NCI-H446 (cell line): ENCODE measurements at regions not wholly inside any gene's neighbourhood (a gene's known extent, or its start where the extent isn't known, plus 50 kb on each side); places are given as distances from the start of the nearest gene placed in this dataset.

Experiments used
- DNase-seq, 2 experiments: peaks; one replicate each; lab custom pipeline; 2025; lab: John Stamatoyannopoulos, UW

DNA sequence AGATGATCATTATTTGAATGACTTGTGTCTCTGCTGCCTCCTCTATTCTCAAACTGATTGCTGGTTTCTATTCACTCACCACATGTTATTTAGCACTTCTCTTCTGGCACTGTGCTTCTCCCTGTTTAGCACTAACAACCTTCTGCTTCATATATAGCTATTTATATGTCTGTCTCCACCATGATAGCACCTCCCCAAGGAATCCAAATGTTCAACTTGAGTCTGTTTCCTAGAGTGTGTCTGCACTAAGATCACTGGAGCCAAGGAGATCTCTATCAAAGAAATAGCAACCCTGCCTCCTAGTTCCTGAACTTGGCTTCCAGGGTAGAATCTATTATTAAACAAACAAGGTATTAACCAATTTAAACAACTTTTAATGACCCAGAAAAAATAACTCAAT, 104.5 kb downstream of the CYP26A1 start:
- DNase-seq, result no peak

DNA sequence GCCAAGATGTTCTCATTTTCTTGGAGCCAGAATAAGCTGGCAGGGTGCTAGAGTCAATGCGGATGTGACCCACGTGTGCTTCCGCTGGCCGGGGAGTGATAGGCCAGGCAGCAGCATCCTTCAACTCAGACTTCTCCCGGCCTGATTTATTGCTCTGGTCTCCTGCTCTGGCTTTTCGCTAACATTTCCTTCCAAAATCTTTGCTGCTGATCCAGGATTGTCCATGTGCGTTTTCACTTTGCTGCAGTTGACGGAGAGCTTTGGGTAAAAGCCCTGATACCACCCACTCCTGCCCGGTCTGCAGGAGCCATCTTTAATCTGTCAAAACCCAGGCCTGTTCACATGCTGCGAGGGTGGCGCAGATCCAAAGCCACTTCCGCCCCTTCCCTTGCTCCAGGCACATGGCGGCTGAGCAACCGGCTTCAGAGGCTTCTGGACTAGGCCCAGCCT, 106.8 kb downstream of the CYP26A1 start:
- DNase-seq, result no peak

DNA sequence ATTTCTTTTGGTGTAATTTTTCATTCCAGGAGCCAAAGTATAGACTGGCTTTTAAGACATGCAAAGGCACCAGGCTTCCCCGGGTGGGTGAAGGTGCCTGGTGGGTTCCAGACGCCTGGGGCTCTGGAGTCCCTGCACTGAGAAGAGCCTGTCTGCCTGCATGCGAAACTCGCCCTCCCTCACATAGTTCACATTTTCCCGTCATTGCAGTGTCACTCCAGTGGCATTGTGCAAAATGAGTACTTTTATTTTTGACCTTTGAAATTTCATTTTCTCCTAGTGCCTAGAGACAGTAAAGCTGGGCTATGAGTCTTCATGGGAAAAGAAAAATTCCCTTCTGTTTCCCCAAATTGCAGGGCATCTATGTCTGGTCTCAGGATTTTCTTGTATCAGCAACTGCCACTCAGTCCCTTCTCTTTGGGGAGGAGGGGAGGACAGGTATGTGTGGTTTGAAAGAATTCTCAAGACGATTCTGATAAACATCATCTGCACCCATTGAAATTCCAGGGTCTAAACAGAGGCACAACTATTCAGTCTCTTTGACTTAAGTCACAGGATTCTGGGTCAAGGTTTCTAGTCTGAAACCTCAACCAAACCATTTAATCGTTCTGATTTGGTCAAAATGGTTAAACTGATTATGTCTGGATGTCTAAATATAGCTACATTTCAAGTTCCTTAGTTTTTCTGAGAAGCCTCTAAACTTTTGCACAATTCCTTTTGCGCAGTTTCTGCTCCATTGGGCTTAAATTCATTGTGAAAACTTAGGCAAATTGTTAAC, 107.8 kb downstream of the CYP26A1 start:
- DNase-seq, result no peak

DNA sequence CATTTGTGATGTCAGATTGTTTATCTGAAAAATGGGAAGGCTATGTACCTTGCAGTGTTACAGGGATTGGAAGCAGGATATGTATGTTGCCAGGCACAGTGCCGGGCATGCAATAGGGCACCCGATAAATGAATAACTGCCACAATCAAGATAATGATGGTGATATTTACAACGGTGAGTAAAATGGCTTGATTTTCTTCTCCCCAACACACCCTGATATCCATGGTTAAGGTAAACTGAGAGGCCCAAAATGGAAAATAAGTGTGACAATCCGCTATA, 108.3 kb downstream of the CYP26A1 start:
- no peak for DNase-seq

- DNase-seq, result no peak
Observed at GRCh38 chr10:93182790-93183189, 109.1 kb downstream of the CYP26A1 start.

- DNase-seq, result no peak
Observed at GRCh38 chr10:93186653-93187052, 113.0 kb downstream of the CYP26A1 start.

DNA sequence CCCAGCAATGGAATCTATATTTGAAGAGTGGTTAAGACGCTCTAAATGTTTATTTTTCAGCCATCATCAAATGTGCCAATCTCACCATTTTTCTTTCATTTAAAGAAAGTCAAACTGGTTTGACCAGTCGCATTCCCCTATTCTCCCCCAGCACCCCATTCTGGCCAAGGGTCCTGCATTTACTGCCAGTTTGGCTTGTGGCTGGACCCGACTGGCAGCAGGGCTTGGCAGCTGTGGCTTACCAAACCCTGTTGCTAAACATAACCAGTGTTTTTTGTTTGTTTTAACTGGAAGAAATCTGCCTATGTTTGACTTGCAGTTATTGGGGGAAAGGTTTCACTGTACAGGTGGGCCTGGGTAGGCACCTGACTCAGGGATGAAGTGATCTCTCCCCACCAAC, 116.3 kb downstream of the CYP26A1 start:
- DNase-seq, result no peak

DNA sequence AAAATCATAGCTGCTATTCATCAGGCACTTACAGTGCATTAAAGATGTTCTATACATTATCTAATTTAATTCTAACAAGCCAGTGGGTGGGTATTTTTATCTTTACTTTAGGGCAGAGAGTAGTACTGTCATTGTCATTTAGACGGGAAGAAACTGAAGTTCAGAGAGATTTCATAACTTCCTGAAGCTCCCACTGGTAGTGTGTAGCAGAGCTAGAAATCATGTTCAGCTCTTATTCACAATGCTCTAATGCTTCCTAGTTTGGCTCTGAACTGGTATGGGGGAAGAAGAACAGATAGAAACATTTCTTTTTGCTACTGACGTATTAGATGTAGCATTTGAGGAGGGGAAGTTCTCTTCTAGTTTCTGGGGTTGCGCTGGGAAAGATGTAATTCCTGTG, 116.7 kb downstream of the CYP26A1 start:
- no peak for DNase-seq

DNA sequence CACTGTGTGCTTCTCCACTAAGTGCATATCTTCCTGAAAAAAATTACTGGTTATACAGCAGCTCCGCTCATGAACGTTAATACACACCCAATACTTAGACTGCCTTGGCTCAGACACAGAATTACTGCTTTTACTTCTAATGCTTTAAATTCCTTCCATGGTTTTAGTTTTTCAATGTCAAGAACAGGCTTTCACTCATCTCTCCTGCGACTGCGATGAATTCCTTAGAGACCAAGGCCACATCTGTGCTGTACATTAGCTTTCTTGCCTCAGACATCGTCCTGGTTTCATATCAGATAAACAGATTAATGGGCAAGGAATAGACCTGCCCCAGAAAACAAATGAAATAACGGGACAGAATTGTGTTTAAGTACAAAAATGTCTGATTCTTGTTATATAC, 120.2 kb downstream of the CYP26A1 start:
- no peak for DNase-seq

DNA sequence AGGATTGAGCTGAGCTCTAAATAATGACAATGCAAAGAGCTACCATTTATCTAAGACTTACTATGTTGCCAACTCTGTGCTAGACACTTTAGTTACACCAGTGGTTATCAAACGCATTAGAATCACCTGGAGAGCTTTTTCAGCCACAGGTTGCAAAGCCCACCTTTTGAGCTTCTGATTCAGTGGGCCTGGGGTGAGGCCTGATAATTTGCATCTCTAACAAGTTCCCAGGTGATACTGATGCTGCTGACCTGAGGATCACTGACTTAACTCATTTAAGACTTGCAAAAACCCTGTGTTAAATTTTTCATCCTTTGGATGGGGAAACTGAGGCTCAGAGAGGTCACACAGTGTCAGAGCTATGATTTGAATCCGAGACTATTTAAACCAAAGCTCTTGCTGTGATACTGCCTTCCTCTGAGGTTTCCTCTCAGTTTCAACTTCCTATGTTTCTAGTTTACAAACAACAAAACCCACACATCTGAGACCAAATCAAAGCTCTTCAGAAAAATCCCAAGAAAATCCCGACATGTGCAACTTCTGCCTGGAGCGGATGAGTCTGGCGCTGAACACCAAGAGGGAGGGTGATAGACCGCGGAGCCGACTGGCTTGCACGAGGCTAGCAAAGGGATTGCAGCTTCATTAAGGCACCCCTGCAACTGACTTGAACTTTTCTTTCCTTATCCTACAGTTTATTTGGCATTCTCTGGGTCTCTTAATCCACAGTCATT, 124.9 kb downstream of the CYP26A1 start:
- no peak for DNase-seq

DNA sequence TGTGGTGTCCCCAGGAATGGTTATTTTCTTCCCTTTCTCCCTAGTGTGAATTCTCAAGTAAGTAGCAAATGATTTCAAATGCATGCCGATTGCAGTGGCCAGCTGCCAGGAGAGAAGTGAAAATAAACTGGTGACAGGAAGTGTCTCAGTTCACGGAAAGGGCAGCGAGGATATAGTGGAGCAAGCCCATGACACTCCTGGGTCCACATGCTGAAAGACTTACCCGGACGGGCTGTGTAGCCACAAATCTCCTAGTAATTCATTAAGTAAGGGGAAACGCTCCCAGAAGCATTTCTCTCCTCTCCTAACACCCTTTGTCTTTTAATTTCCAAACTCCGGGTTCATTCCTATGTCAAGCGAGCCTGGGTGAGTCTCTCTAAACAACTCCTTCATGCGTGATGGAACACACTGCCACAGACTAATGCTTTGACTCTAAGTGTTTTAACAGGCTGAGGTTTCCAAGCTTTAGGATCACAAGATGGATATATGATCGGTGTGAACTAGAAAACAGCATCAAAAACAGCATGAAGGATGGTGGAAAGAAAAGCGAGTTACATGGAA, 125.6 kb downstream of the CYP26A1 start:
- DNase-seq, result no peak

DNA sequence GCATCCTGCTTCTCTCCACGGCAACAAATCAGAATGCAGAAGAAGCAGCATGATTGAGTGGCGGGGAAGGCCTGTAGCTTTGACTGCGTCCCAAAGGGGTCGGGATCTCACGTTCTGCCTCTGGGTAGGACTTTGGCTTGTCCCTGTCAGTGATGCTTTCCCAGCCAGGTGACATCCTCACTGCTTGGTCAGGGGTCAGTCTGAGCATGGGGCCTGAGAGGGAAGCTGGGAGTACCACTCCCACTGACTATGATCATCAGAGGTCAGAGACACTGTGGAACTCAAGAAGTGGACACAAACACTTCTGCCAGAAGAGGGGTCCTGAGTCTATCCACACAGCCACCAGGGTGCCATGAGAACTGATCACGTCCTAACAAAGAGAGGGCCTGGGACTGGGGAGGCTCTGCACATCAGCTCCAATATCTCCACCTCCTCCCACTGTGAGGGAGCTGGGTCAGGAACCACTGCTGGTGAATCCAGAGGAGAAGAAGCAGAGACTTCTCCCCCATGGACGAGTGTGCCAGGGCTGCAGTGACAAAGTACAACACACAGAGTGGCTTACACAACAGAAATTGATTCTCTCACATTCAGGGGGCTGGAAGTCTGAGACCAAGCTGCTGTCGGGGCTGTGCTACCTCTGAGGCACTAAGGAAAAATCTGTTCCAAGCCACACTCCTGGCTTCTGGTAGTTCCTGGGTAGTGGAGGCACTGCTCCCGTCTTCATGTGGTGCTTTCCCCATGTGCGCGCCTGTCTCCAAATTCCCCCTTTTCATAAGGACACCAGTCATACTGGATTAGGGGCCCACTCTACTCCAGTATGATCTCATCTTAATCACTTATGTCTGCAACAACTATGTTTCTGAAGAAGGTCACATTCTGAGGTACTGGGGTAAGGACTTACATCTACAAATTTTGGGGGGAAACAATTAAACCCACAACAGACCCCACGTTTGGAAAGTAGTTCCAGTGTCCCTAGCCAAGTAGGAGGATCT, 131.1 kb downstream of the CYP26A1 start:
- DNase-seq, result no peak

- DNase-seq, result no peak
Observed at GRCh38 chr10:93206652-93207051, 133.0 kb downstream of the CYP26A1 start.

GRCh38 chr10:93208717-93209464, 135.2 kb downstream of the CYP26A1 start:
- no peak for DNase-seq

DNA sequence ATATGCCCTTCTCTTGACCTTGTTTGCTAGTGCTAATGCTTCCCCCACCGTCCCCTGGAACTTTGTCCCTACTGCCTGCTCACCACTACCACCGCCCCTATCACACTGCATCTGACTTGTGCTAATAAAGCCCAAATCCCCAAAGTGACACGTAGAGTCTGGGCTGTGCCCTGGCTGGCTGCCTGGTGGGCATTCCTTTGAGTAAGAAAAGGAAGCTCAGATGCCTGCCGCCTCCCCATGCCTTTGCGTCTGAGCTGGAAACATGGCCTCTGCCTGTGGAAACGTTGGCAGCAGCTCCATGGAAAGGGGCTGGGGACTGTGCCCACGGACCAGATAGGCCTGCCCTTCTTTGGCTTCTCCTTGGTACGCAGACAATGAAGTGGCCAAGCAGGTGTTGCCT, 138.3 kb downstream of the CYP26A1 start:
- no peak for DNase-seq

- no peak for DNase-seq
Observed at GRCh38 chr10:93215312-93215711, 141.6 kb downstream of the CYP26A1 start.

DNA sequence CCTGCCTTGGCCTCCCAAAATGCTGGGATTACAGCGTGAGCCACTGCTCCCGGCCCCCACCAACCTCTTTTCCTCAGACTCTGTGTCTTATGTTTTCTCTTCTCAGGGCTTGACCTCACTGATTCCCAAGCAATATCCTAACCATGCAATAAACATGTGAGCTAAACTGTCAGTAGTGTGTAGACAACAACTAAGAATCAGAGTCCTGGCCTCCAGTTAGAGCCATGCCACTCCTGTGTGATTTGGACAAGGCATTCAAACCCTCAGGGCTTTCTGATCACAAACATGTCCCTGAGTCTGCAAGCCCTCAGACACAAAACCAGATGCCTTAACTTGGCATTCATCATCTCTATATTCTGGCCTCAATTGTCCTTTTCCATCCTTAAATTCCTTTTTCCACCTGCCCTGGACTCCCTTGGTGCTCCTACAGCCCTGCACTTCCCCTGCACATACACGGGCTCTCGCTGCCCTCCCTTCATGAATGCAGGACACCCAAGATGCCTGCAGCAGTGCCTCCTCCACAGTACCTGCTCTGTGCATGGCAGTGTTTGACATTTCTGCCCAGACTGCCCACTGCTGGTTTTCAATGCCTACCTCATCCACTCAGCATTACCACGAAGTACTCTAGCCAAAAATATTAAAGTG, 142.8 kb downstream of the CYP26A1 start:
- DNase-seq, result no peak

DNA sequence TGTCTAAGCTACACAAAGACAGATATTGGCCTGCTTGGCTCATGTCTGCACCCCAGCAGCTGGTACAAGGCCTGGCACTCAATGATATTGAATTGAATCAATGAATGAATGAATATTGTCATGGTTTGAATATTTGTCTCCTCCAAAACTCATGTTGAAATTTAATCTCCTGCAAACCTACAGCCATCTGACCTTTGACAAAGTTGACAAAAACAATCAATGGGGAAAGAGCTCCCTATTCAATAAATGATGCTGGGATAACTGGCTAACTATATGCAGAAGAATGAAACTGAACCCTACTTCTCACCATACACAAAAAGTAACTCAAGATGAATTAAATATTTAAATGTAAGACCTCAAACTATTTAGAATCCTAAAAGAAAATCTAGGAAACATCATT, 144.7 kb downstream of the CYP26A1 start:
- peak in 1 of 2 experiments; percentile 13 for DNase-seq

GRCh38 chr10:93219347-93219746, 145.7 kb downstream of the CYP26A1 start:
- no peak for DNase-seq

- no peak for DNase-seq
Observed at GRCh38 chr10:93220296-93221170, 146.8 kb downstream of the CYP26A1 start.
